GM19324 (cell line): ENCODE measurements at regions not wholly inside any gene's neighbourhood (a gene's known extent, or its start where the extent isn't known, plus 50 kb on each side); places are given as distances from the start of the nearest gene placed in this dataset.
"Not testable (repeated sequence)": the region's sequence is repeated elsewhere in the genome, so short reads cannot be mapped to it uniquely, and the experiment has no call there.

Source experiments
- ATAC-seq: cut with Tn5 transposase; IDR thresholded peaks from one replicate; pipeline ENCODE4 v1.9.1; 2021; ENCODE audit warnings: mild to moderate bottlenecking, moderate library complexity; ENCODE audit not compliant: unreplicated experiment, low FRiP score

DNA sequence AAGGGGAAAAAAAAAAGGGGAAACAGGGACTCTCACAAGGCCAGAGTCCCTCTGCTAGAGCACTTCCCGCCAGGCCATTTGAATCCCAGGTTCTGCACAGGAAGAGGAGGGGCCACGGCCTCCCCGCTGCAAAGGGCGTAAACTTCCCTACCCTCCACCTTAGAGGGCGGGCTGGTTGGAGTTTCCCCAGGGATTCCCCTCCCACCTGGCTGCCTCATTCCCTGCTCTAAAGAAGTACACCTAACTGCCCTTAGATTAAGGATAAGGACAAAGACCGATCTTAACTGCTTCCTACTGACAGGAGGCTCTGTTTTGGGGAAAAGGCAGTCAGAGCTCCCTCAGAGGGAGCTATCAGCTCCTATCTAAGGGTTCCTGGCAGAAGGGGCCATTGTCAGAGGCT lies 102.0 kb upstream of the ARMC3 start:
- no peak for ATAC-seq

DNA sequence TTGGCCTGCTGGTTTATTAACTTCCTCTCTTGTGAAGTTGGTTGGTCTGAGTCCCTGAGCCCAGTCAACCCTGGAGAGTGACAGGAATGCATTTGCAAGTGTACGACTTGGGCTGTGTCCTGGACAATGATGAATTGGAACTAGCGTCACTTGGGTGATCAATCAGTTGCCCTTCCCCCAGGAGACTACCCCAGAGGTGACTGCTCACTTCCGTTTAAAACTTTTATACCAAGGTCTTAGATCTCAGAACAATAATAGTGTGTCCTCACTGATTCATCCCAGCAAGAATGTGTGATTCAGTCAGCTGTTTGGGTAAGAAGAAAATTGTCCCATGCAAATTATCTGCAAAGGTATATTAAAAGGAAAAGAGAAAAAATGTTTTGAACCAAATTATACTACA lies 102.9 kb upstream of the ARMC3 start:
- ATAC-seq: no peak

DNA sequence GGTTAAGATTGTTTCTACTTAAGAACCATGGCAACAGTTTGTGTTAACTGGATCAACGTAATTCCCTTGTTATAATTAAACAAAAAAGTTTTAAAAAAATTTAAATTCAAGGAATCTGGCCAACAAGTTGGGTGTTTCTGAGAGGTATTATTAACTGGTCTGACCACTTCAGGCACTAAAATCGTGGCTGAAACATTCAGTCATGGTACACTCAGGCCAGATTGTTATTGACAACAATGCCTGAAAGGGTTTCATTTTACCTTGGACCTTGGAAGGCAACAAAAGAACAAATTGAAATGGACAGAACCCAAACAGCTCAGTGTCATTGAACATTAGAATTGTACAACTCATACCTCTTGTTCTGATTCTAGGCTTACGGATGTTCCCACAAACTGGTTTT lies 103.3 kb upstream of the ARMC3 start:
- ATAC-seq: no peak

DNA sequence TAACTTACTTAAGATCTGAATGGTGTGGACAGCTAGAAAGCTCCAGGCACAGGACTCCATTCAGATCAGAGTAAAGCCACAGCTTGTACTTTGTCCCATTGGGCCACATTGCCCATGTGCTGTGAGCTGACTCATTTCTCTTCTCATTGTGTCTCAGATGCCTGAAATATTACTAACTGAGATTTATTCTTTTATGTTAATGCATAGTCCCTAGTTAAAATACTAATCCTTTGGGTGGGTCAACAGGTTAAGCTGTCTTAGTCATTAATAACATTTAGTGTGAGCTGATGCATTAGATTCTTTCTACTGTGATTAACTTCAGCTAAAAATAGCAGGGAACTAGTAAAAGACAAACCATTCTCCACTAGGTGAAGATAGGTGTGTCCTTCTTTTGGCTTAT lies 104.7 kb upstream of the ARMC3 start:
- ATAC-seq: no peak

DNA sequence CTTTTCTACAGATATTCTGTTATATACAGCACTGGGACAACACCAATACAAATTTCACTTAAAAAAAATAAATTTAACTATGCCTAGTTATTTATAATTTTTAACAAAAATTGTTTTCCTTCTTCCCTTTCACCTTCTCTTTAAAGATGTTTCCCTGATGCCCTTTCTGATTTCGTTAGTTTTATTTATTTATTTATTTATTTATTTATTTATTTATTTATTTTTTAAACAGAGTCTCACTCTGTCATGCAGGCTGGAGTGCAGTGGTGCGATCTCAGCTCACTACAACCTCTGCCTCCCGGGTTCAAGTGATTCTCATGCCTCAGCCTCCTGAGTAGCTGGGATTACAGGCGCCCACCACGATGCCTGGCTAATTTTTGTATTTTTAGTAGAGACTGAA lies 105.9 kb upstream of the ARMC3 start:
- not testable (repeated sequence) for ATAC-seq

DNA sequence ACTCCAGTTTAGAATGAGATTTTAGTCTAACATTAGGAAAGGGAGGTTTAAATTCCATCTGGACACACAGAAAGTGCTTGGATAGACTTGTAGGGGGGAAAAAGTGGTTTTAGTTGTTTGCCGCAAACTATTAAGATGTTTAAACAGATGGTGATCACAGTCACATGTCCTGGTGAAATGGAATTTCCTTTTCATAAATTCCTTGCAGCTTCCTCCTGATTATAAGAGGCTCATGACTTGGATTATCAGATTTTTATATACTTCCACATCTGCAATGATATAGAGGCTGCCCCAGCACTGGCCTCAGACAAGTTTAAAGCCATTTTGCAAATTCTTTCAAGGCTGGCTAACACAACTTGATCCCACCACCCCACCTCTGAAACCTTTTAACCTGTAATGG lies 106.4 kb upstream of the ARMC3 start:
- no peak for ATAC-seq

DNA sequence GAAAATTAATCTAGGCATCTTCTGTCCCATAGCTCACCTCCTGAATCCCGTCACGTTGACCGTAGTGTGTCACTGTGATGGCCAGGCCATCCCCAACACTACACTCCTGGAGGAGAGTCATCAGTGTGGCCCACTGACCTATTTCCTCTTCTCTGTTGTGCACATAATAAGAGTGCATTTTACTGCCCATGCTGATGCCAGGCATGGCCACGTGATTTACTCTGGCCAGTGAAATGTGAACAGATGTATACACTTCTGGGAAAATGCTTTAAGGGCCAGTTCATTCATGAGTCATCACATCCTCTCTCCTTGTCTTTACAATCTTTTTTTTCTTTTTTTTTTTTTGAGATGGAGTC lies 101.9 kb upstream of the PIP4K2A start:
- ATAC-seq: no peak

DNA sequence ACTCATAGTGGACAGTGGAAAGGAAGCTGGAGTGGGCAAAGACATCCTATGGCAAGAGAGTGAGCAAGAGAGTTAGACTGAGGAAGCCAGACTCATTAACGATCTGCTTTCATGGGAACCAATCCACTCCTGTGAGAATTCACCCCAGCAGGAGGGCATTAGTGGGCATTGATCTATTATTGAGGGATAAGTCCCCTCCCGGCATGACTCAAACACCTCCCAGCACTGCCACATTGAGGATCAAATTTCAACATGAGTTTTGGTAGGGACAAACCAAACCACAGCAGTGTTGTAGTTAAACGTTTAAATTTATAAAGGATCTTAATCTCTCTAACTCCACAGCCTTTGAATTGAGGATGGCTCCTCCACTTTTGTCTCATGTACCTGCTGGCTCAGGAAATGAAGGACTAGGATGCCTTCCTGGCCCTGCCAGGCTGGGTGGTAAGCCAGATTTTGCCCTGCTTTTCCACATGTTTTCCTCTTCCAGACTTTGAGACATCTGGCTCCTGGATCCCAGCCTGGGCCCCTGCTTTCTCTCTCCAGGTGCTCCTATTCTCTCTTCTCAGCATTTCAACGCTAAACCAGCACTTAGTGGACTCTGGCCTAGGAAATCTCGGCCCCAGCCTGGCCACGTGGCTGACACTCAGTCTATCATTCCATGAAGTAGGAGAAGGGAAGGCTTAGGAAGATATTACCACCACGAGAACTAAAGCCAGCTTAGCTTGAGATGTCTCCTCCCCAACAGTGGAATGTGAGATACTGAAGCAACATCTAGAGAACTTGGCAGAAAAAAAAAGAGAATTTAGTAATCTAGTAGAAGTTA lies 96.5 kb upstream of the PIP4K2A start:
- no peak for ATAC-seq

DNA sequence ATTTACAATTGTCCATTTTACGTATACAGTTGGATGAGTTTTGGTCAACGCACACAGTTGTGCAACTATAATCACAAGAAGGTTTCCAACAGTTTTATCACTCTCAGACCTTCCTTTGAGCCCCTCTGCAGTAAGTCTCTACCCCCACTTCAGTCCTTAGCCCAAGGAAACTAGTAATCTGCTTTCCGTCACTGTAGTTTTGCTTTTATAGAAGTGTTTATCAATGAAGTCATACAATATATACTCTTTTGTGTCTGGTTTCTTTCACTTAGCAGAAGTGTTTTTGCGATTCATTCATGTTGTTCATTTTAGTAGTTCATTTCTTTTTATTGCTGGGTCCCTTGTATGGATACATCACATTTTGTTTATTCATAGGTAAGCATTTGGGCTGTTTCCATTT lies 92.9 kb upstream of the PIP4K2A start:
- no peak for ATAC-seq

DNA sequence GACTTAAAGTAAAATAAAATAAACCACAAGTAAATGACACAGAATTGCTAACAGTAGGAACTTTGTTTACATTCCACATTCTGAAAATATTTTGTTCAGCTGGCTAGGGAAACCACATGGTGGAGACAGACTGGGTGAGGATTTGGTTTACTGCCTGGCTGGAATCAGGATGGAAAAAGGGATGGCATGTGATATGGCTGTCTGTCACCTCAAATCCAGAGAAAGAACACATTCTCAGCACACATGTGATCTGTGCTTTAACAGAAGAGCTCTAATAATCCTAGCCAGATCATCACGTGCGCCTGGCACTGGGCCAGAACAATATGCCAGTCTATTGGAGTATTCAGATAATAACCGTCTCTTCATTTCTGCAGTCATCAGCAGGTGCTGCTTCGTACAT lies 90.9 kb upstream of the PIP4K2A start:
- no peak for ATAC-seq

DNA sequence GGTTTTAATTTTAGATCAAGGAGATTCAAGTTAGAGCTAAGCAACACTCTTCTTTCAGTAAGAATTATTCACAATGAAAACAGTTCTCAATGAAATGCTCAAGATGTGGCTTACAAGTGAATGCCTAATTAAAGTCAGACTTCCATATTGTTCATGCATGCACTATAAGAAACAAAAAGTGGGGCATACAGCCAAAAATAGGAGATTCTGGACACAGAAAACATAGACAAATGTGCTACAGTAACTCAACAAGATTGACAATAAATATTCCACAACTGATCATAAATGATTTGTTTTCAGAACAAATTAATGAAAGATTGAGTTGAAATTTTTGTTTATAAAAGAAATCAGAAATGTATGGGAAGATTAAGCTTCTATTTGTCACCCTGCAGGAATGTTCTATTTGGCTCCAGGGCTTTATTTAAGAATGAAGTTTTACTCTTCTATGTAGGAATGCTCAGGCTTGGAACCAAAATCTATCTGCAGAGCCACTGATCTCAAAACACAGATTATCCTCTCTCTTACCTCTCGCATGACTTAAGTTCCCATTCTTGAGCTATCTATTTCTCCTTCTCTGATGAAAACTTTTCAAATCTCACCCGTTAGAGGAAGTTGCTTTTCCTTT lies 89.0 kb upstream of the PIP4K2A start:
- no peak for ATAC-seq

DNA sequence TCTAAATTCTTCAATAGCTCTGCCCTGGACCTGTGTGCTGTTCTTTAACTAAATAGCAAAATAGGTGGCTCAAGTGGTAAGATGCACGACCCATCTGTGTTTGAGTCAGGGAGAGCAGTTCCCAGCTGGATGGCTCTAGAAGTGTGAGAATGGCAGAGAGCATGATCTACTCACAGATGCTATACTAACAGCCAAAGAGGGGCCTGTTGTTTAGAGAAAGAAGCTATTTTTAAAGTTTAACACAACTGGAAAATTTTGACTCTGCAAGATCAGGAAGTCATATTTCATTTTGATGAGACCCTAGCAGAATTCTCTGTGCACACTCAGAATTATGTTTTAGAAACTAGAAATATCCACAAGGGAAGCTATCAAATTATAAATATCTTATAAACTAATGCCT lies 87.4 kb upstream of the PIP4K2A start:
- ATAC-seq: no peak

DNA sequence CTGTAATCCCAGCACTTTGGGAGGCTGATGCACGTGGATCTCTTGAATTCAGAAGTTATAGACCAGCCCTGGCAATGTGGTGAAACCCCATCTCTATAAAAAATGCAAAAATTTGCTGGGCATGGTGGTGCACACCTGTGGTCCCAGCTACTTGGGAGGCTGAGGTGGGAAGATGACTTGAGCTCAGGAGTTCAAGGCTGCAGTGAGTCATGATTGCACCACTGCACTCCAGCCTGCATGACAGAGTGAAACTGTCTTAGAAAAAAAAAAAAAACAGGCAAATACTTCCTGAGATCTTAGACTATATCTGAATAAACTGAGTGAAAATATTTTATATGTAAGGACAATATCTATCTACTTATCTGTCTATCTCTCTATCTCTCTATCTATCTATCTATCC lies 83.4 kb upstream of the PIP4K2A start:
- ATAC-seq: not testable (repeated sequence)

DNA sequence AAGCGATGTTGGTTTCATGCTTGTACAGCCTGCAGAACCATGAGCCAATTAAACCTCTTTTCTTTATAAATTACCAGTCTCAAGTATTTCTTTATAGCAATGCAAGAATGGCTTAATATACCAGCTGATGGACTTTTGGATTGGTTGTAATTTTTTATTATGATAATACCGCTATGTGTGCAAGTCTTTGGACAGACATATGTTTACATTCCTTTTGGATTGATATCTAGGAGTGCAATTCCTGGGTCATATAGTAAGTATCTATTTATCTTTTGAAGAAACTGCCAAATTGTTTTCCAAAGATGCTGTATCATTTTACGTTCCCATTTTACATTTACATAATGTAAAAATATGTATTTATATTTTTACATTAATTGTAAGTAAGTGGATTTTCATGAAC lies 81.2 kb upstream of the PIP4K2A start:
- no peak for ATAC-seq

DNA sequence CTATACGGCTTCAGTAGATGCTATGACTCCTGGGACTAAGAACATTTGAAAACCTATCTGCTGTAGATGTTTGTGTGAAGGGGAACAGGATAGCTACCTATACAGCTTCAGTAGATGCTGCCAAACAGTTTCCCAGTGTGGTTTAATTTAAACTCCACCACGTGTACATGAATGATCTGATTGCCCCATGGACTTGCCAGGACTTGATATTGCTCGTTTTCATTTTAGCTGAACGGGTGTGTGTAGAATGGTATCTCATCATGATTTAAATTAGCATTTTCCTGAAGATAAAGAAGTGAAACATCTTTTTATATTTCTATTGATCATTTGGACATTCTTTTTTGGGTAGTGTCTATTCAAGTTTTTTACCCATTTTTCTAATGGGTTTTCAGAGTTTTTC lies 77.8 kb upstream of the PIP4K2A start:
- ATAC-seq: no peak

DNA sequence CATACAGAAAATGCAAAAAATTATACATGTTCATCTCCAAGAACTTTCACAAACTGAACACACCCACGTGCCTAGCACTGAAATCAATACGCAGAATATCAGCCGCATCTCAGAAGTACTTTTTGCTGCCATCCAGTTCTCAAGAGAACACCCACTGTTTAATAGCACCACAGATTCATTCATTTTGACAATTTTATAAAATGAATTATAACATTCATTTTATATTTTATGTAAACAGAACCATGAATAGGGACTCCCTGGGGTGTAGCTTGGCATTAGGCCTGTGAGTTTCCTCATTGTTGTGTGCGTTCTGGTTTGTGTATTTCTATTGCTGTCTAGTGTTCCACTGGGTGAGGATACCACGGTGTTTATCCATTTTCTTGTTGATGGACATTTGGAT lies 77.3 kb upstream of the PIP4K2A start:
- no peak for ATAC-seq

DNA sequence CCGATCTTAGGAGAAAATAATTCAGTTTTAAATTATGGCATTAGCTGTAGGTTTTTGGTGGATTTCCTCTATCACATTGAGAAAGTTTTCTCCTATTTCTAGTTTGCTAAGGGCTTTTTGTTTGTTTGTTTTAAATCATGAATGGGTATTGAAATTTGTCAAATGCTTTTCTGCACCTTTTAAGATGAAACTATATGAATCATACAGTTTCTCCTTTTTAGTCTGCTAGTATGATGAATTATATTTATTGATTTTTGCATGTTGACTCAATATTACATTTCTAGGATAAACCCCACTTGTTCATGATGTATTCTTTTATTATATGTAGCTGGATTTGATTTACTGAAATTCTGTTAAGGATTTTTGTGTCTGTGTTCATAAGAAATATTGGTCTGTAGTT lies 70.3 kb upstream of the PIP4K2A start:
- ATAC-seq: no peak

DNA sequence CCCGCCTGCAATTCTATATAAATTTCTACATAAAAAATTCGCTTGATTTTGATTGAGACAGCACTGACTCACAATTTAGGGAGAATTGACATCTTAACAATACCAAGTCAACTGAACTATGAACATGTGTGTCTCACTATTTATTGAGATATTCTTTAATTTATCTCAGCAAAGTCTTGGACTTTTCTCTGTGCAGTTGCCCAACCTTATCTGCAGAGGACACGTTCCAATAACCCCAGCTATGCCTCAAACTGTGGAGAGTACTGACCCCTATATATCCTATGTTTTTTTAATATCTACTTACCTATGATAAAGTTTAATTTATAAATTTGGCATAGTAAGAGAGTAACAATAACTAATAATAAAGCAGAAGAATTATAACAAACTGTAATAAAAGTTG lies 69.4 kb upstream of the PIP4K2A start:
- no peak for ATAC-seq

DNA sequence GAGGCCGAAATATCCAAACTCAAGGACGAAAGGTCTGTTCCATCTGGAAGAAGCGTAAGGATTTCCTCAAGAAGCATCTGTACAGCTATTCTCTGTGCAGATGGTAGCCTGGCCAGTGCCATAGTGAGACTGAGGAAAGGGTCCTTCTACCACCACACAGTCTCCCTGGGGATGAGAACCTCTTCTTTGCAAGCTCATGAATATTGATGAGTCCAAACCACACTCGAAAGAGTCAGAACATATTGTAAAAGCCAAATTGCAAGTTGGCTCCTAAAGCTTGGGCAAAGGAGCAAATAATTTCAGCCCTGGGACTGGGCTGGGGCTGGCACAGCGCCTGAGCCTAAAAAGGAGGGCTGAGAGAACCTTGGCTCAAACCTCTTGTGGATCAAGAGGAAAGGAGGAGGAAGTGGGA lies 66.1 kb upstream of the PIP4K2A start:
- no peak for ATAC-seq

DNA sequence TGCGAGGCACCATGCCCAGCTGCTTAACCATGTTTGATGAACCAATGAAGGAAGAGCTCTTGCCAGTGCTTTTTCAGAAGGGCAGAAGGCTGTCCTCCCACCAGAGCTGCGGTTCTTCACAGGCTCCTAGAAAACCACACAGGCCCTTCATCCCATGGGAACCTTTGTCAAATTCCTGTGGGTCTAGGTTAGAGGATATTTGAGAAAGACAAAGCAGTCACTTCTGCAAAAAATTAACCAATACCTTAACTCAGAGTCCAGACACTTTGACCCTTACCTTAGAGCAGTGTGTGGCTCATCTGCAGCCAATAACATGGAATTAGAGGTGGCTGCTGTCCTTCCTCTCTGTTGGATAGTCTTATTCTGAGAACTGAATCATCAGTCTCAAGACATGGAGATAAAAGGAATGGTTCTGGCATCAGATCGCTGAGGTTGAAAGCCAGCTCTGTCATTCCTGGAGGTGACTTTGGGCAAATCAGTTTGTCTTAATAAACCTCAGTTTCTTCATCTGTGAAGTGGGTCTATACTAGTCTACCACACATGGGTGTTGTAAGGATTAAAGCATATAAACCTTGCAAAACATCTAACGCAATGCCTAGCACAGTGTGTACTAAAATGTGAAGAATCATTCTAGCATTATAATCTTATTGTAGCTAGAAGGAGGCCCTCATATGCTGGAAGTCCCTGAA lies 65.1 kb upstream of the PIP4K2A start:
- ATAC-seq: no peak

DNA sequence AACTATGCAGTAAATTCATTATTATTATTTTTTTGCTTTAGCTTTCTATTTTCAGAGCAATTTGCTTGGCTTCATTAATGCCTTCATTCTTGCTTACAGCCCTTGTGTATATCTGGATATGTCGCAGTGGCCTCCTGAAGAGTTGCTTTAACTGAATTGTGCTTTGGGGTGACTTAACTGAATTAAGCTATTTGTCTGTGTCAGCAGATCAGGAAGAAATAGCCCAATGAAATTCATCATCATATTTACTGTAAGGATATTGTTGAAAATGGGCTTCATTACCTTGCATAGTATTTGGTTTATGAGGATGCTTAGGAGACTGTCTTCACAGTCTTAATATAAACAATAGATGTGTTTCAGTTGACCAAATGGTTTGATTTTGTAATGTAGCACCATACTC lies 59.7 kb upstream of the PIP4K2A start:
- no peak for ATAC-seq

DNA sequence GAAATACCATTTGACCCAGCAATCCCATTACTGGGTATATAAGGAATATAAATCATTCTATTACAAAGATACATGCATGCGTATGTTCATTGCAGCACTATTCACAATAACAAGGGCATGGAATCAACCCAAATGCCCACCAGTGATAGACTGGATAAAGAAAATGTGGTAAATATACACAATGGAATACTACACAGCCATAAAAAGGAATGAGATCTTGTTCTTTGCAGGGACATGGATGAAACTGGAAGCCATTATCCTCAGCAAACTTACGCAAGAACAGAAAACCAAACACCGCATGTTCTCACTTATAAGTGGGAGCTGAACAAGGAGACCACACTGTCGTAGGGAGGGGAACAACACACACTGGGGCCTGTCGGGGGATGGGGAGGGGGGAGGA lies 57.3 kb upstream of the PIP4K2A start:
- ATAC-seq: not testable (repeated sequence)
